ENCODE measurements at regions not wholly inside any gene's neighbourhood (a gene's known extent, or its start where the extent isn't known, plus 50 kb on each side); places are given as distances from the start of the nearest gene placed in this dataset.

- DNase-seq, result no peak
These were observed 217.3 kb downstream of the TBC1D2B start for GRCh38 chr15:77860071-77860691.

DNA sequence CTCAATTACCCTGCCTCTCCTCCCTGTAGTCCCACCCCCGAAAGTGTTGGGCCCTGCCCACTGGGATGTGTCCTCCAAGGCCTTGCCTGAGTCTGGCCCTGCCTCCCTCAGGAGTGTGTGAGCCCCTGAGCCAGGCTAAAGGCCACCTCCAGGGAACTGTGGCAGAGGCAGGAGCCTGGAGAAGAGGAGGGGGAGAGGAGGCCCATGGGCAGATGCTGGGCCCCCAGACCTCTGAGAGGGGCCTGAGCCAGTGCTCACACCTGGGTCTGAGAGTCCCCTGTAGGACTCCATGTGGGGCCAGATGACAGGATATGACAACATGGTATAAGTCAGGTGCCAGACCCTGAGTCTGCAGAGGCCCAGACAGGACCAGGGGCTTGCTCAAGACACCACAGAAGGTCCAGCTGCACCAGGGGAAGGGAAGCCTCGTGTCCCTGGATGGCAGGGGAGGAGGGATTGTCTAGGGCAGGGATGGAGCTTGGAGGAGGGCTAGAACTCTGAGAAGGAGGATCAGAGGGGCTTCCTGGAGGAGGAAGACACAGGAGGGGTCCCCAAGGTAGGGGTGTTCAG lies 217.9 kb downstream of the TBC1D2B start:
- DNase-seq, result no peak

DNA sequence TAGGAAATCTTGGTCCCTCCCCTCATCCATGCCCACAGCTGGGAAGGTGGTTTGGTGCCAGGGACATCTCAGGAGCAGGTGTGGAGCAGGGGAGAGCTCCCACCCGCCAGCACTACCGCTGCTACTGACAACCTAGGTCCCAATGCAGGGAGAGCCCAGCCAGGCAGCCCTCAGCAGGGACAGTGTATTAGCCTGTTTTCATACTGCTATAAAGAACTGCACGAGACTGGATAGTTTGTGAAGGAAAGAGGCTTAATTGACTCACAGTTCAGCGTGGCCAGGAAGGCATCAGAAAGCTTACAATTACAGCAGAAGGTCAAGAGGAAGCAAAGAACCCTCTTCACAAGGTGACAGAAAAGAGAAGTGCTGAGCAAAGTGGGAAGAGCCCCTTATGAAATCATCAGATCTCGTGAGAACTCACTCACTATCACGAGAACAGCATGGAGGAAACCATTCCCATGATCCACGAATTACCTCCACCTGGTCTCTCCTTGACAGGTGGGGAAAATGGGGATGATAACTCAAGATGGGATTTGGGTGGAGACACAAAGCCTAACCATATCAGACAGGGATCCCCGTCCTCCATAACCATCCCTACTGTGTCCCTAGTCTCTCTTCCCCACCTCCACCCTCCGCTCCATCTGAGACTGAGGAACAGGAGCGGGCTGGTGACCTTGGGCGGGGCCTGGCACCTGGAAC lies 218.6 kb downstream of the TBC1D2B start:
- no peak for DNase-seq

GRCh38 chr15:77857419-77857818 lies 220.1 kb downstream of the TBC1D2B start:
- DNase-seq, result no peak

DNA sequence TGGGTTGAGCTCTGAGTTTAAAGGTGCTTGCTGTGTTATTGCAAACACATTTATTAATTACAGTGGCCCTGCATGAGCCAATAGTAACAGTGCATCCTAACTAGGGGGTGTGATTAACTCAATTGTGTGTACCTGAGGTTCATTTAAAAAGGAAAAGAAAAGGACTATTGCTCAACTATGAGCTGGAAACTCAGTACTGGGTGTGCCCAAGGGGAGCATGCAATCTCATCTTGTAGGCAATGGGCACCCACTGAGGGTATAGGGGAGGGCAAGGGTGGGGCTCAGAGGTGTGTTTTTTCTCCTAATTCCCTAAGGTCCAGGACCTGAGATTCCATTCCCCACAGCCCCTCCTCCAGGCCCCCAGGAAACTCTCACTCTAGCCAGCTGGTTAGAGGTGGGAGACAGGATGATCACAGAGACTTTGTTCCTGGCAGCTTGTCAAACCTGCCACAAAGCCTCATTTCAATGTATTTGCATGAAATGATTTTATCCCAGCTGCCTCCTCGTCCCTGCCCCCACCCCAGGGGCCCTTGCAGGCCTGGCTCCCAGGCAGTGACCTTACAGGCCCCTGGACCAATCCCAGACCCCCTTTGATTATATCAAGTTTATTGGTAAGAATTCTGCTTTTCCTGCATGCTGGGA lies 220.7 kb downstream of the TBC1D2B start:
- no peak for DNase-seq

GRCh38 chr15:77855871-77856270 lies 221.6 kb downstream of the TBC1D2B start:
- no peak for DNase-seq

GRCh38 chr15:77854980-77855379 lies 222.3 kb upstream of the LINGO1 start:
- DNase-seq, result no peak

DNA sequence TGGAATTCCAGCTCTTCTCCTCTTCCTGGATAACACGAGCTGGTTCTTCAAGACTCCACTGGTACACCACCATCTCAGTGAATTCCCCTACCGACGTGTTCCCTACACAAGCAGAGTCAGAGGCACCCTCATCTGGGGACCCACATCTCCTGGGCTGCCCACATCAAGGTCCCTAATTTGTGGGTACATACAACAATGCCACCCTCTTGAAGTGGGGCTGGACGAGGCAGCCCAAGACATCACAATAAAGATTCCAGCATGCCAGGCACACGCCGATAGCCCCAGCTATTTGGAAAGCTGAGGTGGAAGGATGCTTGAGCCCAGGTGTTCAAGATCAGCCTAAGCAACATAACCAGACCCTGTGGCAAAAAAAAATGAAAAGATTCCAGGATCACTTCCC lies 221.2 kb upstream of the LINGO1 start:
- no peak for DNase-seq

DNA sequence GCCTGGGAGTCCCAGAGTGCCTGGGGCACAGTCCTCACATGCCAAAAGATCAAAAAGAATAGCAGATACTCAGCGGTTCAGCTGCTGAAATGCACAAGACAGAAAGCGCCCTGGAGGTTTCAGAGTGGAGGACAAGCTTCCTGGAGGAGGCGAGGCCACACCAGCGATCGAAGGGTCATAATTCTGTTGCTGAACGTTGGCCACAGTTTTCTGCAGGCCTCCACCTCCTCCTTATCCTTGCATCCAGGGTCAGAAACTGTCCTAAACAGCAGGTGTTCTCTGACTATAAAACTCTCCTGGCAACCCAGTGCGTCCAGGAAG lies 220.3 kb upstream of the LINGO1 start:
- DNase-seq, result no peak

DNA sequence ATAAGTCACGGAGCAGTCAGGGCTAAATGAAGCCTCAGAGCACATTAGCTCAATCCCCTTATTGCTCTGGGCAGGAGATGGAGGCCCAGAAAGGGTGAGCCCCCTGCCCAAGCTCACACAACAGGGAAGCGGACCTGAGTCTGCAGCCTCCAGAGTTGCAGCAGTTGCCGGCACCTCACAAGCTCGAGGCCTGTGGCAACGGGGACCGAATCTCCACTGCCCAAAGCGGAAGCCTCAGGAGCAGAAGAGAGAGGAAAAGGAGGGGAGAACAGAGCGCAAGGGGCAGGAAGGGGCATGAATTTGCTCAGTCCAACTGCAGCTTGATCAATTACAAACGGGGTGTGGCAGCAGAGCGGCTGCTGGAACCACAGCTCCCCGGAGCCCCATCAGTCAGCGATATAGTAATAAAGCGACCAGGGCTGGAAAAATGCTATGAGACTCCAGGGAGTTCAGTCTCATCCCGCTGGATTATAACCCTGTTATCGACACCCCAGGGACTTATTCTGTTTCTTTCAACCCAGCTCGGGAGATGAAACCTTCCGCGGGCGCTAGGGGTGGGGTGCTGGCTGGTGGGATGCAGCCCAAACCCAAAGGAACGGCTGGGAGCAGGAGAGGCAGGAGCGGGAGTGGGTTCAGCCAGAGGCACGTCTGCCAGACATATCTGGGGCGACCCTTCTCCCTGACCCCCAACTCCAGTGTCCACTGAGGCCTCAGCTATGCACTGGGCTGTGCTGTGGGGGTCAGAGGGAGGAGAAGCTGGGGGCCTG lies 219.7 kb upstream of the LINGO1 start:
- no peak for DNase-seq

DNA sequence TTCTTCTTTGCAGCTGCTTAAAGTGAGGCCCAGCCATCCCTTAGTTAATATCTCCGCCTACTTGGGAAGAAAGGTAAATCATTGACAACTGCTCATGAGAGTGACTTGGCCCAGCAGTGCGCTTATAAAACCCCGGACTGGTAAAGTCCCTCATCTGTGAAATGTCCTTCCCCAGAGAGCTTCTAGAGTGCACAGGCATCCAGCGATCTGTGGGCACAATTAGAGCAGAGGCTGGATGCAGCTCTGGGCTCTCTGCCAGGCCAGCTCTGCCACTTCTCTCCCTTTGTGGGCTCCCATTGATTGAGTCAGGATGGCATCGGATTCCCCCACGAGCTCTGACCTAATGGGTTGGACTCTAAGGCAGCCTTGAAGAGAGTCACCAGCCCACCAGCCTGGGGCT lies 219.0 kb upstream of the LINGO1 start:
- no peak for DNase-seq

GRCh38 chr15:77851086-77851485 lies 218.4 kb upstream of the LINGO1 start:
- no peak for DNase-seq

- no peak for DNase-seq
These were observed 214.3 kb upstream of the LINGO1 start for GRCh38 chr15:77846986-77847385.

DNA sequence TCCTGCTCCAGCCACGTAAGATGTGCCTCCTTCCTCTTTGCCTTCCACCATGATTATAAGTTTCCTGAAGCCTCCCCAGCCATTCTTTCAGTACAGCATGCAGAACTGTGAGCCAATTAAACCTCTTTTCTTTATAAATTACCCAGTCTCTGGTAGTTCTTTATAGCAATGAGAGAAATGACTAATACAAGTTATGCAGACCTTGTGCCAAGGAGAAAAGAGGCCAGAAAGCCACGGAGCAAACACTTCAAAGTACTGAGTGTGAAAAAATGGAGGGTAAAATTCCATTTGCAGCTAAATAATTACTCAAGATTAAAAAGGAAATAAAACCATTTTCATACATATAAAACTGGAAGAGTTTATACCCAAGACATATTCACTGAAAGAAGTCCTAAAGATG lies 213.6 kb upstream of the LINGO1 start:
- DNase-seq, result no peak

GRCh38 chr15:77844798-77845446 lies 212.2 kb upstream of the LINGO1 start:
- no peak for DNase-seq

- DNase-seq, result no peak
These were observed 210.8 kb upstream of the LINGO1 start for GRCh38 chr15:77843546-77843945.

DNA sequence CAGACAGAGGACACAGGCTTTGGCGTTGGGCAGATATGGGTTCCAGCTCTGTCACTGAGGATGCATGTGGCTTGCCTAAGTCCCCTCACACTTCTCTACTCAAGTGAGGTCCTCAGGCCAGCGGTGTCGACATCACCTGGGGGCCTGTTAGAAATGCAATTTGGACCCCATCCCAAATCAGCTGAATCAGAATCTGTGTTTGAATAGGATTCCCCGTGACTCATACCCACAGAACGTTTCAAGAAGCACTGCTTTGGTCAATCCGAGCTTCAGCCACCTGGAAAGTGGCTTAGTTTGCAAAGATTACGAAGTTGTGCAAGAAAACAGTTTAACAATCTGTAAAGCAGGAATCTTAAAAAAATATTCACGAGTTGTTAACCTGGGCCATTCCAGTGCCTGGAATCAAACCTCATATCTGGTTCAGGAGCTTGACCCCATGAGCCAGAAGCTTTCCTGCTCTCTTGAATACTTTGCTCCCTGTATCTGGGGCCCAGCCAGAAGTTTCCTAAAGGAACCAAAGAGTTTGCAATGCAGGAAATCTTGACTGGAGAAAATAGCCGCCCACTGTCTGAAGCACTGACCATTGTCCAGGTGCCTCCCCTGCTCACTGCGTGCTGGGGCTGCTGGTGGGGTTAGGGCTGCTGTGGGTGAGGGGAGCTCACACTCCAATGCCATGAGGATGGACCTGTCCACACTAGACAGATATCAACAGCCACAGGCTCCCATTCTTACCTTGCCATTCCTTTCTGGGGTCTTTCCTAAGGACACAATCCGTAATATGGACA lies 208.5 kb upstream of the LINGO1 start:
- DNase-seq, result no peak

DNA sequence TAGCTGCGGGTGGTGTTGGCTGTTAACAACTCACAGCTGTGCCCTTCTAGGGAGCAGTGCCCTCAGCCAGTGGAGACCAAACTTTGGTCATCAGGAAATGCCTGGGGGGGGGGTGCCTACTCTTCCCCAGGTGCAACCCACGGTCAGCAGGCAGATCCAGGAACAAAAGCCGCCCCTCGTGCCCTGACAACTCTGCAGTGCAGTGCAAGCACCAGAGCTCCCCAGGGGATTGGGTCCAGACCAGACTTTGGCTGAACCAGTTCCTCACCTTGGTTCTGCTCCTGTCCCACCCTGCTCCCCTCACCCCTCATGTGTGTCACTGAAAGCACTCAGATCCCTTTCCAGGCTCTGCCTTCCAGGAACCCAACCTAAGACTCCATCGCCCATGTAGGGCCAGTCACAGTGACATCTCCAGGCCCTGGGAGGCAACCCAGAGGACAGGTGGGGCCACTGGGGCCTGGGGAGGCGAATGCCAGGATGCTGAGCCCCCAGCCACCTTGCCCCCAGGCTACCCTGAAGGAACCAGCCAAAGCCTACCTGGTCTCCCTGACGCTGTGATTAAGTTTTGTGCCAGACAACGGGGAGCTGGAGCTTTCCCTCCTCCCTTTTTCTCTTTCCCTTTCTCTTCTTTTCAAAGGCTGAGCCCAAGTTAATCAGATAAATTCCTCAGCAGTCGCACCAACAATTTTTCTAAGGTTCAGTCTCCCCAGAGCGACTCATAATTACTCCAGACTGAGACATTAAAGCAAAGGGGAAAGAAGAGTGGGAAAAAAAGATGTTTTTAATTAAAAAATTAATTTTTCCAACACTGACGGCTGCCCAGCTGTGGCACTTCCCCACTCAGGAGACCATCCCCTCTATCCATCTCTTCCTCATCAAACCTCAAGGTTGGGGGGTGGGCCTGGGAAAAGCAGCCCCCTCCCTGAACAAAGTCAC lies 207.5 kb upstream of the LINGO1 start:
- DNase-seq, result no peak

- DNase-seq, result no peak
These were observed 206.7 kb upstream of the LINGO1 start for GRCh38 chr15:77839456-77839855.

GRCh38 chr15:77838595-77838994 lies 205.9 kb upstream of the LINGO1 start:
- no peak for DNase-seq

DNA sequence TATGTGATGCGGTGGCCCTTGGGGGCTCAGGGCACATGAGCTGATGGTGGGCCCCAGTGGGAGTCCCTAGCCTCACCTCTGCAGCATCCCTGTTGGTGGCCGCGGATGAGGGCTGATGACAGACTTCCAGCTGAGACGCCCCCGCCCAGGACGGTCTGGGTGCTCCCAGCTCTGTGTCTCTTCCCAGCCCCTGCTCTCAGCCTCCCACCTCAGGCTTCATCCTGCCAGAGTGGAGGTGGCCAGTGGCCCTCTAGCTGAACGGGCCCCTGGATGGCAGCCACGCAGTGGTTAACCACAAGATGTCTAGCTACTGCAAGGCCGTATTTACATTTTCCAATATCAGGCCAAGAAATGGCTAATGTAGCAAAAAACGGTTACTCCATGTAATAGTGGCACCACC lies 205.3 kb upstream of the LINGO1 start:
- DNase-seq, result no peak
